Activated CD8-positive, alpha-beta memory T cell treated with anti-CD3 and anti-CD28 coated beads for 36 hours (primary cell): ENCODE measurements at regions not wholly inside any gene's neighbourhood (a gene's known extent, or its start where the extent isn't known, plus 50 kb on each side); places are given as distances from the start of the nearest gene placed in this dataset.
"Not testable (repeated sequence)": the region's sequence is repeated elsewhere in the genome, so short reads cannot be mapped to it uniquely, and the experiment has no call there.

ENCODE experiments used
- CTCF ChIA-PET: fragments of 350-600 bp; sonication (Branson Sonifier 250); formaldehyde crosslinking; loops from one replicate; lab custom pipeline; 2021; ENCODE audit warnings: antibody characterized with exemption; lab: Charles Lee
- POLR2A ChIA-PET: fragments of 350-600 bp; sonication (Branson Sonifier 250); formaldehyde crosslinking; loops from one replicate; lab custom pipeline; 2021; ENCODE audit warnings: antibody characterized with exemption; lab: Charles Lee

DNA sequence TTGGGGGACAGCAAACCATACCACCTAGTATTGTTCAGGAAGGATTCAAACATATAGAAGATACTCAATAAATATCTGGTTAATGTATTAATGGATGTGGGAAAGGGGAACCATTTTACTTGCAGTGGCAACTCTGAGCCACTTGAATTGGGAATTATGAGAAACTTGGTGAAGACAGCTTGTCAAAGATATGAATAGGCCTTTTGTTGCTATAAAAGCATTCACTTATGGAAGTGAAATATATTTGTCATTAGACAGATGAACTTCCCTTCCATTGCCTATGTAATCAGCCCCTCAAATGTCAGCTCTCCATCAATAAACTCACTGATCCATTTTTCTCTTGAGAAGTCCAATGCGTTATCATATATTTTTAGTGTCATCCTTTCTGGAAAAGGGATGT is 56.1 kb downstream of the GPR85 start:
- ChIA-PET CTCF (no interaction called here), POLR2A (no interaction called here)

DNA sequence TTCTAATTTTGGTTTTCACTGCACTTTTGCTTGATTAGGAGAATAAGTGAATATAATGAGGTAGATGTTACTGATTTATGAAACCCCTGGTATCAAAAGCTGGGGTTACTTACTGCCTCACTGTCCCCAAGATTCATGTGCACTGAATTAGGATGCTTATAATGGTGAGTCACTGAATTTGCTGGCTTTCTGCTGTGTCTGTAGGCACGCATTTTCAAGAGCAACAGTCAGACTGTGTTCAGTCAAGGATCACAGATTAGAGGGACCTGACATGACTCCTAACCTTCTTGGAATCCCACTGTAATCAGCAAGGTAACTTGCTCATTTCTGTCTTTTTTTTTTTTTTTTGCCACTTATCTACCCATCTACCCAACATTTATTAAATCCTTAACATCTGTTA is 59.7 kb downstream of the GPR85 start:
- ChIA-PET POLR2A (no interaction called here), CTCF (no interaction called here)

DNA sequence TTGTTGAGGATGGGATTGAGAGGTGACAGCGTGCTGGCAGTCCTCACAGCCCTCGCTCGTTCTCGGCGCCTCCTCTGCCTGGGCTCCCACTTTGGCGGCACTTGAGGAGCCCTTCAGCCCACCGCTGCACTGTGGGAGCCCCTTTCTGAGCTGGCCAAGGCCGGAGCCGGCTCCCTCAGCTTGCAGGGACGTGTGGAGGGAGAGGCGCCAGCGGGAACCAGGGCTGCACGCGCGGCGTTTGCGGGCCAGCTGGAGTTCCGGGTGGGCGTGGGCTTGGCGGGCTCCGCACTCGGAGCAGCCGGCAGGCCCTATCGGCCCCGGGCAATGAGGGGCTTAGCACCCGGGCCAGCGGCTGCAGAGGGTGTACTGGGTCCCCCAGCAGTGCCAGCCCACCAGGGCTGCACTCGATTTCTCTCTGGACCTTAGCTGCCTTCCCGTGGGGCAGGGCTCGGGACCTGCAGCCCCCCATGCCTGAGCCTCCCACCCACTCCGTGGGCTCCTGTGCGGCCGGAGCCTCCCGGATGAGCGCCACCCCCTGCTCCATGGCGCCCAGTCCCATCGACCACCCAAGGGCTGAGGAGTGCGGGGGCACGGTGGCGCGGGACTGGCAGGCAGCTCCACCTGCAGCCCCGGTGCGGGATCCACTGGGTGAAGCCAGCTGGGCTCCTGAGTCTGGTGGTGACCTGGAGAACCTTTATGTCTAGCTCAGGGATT is 69.3 kb downstream of the GPR85 start:
- CTCF ChIA-PET, result interaction anchor here (0.6 kb wide), 1 partner anchor 19 kb away, joined by 3 read pairs; no protein-coding TSS in a partner anchor
- POLR2A ChIA-PET, result not testable (repeated sequence)

DNA sequence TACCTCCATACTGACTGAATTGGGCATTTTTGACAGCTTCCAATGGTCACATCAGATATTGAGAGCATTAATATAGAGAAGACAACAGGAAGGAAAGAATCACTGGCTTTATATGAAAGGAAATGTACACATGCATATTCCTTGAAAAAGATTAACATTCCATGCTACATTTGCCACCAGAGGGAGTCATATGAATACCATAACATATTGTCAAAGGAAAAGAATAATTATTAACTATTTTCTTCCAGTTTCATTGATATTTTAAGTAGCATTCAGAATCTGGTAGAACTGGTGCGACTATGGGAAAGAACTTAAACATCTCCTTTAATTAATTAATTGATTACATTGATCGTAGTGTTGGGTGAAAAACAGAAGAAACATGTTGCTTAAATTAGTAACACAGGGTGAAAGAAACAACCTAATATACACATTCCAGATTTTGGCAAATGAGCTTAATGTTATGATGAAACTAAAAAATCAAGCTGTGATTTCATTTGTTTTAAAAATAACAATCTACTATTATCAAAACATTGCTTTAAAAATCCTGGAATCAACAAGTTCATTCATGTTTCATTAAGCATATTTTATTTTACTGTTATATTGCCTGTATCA is 71.5 kb downstream of the GPR85 start:
- POLR2A ChIA-PET, result no interaction called here
- CTCF ChIA-PET, result no interaction called here

DNA sequence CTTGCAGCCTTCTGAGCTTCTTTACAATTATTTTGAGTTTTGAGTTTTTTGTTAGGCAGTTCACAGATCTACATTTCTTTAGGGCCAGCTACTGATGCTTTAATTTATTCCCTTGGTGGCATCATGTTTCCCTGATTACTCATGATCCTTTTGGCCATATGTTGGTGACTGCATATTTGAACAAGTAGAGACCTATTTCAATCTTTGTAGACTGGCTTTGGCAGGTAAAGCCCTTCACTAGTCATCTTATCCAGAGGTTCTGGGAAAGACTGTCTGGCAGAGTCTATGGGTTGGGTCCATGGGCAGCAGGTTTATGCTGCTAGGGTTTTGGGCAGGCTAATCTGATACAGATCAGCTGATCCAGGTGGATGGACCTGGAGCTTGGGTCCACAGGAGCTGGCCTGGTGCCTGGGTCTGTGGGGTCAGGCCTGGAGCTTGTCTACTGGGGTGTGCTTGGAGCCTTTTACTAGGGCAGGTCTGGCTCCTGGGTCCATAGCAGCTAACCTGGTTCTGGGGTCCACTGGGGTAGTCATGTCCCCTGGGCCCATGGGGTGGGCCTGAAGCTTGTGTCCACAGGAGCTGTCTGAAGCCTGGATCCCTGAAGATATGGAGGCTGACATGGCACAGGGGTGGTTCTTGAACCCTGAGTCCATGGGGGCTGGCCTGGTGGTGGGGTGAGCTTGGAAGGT is 72.7 kb downstream of the GPR85 start:
- CTCF ChIA-PET, result interaction anchor here (1.0 kb wide), 1 partner anchor 408 kb away, joined by 4 read pairs; no protein-coding TSS in a partner anchor
- POLR2A ChIA-PET, result no interaction called here

DNA sequence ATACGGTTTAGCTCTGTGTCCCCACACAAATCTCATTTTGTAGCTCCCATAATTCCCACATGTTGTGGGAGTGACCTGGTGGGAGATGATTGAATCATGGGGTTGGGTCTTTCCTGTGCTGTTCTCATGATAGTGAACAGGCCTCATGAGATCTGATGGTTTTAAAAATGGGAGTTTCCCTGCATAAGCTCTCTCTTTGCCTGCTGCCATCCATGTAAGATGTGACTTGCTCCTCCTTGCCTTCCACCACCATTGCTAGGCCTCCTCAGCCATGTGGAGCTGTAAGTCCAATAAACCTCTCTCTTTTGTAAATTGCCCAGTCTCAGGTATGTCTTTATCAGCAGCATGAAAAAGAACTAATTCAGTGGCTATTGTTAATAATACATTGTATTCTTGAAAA is 73.8 kb downstream of the GPR85 start:
- POLR2A ChIA-PET, result not testable (repeated sequence)

DNA sequence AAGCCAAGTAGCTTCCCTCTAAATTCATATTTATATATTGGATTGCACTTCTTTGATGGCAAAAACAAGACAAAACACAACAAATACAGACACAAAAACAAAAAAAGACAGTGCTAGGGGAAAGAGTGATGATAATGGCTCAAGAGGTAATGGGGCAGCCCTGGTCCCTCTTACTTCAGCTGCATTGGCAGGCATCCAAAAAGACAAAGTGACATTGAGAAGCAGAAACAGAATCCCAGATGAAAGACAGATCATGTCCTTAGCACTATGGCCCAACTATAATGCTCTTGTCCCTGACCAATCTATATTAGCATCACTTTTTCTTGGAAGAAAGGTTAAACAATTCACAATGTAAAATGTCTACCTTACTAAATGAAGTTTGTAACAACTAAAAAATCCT is 76.2 kb downstream of the GPR85 start:
- CTCF ChIA-PET, result no interaction called here
- POLR2A ChIA-PET, result no interaction called here

More for the DNA sequence above, 73.8 kb downstream of the GPR85 start:
- CTCF ChIA-PET, result not testable (repeated sequence)

DNA sequence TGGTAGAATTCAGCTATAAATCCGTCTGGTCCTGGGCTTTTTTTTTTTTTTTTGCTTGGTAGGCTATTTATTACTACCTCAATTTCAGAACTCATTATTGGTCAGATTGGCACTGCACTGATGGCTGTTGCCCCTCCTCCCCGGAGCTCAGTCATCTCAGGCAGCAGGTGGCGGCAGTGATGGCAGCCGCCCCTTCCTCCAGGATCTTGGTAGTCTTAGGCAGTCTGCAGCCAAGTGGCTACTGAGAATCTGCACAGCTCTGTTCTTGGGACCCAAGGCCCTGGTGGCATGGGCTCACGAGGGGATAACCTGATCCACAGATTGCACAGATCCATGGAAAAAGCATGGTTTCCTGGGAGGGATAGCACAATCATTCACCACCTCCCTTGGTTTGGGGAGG is 77.9 kb downstream of the GPR85 start:
- CTCF ChIA-PET, result no interaction called here
- POLR2A ChIA-PET, result no interaction called here

DNA sequence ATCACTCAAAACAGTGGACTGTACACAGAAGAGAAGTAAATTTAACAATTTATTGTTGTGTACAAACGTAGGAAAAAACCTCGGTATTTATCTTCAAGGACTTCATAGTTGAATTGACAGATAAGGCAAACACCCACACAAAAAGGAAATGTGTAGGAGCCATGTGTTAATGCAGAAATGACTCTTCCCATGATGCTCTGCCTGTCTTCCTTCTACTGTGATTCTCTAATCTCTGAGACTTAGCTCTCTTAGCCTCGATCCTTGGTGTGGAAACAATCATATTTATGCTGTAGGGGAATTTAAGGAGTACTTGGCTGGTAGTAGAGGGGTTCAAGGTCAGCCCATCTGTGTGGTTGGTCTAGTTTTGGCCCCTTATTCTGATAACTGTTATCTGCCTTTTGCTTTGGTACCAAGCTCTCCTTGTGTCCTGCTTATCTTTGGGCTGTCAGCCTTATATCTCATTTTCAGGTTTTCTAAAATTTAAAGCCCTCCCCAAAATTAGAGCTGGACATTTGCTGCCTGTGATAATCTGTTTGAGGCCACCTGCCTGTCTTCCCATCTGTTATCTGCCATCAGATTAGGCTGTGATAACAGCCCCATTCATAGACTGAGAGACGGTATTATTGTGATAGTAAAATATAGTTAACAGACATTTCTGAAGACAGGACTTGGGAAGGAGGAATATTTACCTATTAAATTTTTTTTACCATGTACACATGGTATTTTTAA is 81.7 kb downstream of the GPR85 start:
- POLR2A ChIA-PET, result no interaction called here
- CTCF ChIA-PET, result no interaction called here

DNA sequence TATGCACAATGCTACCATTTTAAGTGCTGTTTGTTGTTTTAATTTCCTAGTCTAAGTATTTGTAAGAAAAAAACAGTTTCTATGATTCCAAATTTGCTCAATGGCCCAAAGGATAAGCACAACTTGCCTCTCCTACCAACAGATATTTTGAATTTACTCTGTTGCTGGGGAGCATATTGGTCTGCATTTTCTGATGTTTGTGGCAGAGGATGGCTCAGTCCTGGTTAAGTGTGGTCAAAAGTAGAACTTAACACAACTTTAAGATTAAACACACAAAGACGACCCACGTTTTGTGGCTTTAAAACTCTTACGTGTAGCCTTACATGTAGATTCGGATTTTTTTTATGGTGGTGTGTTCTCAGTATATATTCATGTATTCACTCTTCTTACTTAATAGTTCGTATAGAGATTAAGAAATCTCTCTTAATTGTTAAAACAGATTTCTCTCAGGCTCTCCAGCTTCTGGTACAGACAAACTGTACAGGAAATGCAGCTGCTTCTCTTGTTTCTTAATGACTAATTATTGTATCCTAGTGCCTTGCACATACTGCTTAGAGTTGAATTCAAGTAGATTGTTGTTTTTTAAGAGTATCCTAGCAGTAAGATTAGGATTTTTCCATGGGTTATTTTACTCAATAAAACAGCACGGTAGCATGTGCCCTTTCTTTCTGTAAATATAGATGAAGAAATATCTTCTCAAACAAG is 86.2 kb downstream of the GPR85 start:
- CTCF ChIA-PET, result no interaction called here
- POLR2A ChIA-PET, result no interaction called here

DNA sequence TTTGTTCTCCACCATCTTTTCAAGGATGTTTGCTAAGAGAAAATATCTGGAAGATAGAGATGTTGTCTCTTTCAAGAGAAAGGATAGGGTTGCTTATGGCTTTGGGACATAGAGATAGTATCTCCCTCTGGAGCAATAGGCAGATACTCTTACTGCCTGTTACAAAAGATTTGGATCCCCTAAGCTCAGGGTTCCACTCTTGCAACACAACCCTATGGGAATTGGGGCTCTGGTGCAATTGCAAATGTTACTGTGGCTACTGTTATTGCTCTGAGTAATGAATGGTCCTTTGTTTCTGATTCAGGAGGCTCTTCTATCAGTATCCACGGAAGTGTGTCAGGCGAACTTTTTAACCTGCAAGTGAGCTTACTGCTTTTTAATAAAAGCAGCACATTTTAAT is 88.8 kb downstream of the GPR85 start:
- ChIA-PET POLR2A (no interaction called here), CTCF (no interaction called here)

DNA sequence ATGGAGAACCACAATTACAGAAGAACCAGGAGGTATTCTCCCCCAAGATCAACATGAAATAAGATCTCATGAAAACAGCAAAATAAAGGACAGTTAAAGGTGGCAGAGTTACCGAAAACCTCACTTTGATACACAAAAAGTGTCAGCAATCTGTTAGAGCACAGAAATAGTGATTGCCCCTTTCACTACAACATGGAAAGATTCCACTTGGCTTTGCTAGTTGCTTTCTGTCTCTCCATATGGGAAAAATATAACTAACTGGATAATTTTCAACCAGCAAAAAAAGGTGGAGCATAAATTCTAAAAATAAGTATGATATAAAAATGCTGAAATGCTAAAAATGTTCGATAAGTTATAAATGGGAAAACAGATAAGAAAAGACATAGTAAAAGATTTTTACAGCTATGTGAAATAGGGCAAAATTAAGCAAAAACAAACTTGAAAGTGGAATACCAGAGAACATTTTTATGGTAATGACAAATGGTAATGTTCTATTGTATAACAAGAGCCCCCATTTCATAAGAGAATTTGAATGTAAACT is 90.2 kb downstream of the GPR85 start:
- ChIA-PET CTCF (no interaction called here), POLR2A (no interaction called here)

DNA sequence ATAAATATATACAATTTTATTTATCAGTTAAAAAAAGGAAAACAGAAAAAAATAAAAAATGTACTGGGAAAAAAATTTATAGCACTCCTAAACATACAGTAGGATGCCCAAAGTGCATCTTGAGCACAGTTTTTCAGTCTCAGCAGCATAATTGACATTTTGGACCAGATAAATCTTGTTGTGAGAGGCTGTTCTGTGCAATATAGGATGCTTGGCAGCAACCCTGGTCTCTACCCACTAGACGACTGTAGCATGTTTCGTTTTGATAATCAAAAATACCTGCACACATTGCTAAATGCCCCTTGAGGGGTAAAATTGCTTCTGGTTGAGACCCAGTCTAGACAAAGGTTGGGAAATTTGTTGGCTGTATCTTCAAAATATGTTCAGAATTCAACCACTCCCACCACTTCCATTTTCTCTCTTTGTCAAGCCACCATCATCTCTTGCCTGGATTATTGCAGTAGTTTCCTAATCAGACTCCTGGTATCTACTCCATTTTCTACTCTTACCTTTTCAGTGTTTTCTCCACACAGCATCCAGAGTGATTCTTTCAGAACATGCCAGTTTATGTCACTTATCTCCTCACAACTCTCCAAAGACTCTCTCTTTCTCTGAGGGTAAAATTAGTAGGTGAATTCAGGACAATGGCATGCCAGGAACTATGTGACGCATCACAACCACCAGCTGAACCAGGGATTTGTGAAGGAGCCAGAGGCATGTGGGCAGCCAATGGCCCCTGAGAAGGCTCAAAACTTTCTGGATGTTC is 91.4 kb downstream of the GPR85 start:
- CTCF ChIA-PET, result no interaction called here
- POLR2A ChIA-PET, result no interaction called here

DNA sequence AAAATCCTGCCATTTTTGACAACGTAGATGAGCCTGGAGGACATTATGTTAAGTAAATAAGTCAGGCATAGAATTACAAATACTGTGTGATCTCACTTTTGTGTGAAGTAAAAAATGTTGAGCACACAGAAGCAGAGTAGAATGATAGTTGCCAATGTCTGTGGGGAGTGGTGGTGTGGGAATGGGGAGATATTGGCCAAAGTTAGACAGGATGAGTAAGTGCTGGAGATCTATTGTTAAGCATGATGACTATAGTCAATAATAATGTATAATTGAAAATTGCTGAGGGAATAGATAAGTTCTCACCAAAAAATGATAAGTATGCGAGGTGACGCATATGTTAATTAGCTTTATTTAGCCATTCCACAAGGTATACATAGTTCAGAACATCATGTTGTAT is 92.0 kb downstream of the GPR85 start:
- CTCF ChIA-PET, result no interaction called here

DNA sequence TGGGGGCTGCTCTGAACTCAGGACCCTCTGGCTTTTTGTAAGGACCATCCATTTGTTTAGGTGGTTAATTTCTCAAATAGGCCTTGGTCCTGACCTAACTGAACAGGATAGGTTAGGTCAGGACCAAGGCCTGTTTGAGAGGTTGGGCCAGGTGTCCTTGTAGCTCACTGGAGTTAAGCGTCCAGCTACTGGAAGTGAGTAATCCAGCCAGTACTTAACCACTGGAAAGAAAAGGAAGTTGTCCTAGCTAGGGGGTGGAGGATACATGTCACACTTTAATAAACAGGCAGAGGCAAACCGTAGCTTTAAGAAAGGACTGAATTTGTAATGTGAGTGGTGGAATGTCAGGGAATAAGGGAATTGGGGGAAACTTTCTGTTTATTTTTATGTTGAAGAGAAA is 96.0 kb downstream of the GPR85 start:
- ChIA-PET CTCF (no interaction called here), POLR2A (no interaction called here)

More for the DNA sequence above, 92.0 kb downstream of the GPR85 start:
- POLR2A ChIA-PET, result no interaction called here

DNA sequence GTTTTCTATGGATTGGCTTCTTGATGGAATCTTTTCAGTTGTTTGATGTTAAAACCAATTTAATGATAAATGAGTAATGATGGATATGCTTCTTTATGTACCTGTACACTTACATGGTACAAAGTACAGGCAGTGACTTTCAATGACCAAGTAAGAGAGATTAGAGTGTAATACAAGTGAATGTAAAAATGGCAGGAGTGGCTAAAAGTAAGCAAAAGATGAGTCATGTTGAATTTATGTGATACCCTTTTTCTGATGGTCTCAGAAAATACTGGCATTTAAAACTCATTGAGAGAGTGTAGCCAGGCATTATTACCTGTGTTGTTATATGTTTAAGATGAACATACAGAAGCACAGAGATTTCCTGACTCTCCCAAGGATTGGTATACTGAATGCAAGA is 97.1 kb downstream of the GPR85 start:
- ChIA-PET CTCF (no interaction called here), POLR2A (no interaction called here)

DNA sequence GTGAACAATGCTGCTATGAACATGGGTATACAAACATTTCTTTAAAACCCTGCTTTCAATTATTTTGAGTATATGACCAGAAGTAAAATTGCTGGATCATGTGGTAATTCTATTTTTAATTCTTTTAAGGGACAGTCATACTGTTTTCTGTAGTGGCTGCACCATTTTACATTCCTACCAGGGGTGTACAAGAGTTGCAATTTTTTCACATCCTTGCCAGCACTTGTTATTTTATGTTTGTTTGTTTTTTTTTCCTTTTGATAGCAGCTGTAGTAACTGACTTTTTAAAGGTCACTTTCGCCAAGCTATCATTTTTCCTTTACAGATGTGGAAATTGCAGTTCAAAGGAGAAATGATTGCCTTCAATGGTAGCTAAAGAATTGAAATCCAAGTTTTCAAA is 99.5 kb downstream of the GPR85 start:
- CTCF ChIA-PET, result interaction anchor here (0.6 kb wide), 1 partner anchor 93 kb away, joined by 4 read pairs; no protein-coding TSS in a partner anchor
- POLR2A ChIA-PET, result no interaction called here

DNA sequence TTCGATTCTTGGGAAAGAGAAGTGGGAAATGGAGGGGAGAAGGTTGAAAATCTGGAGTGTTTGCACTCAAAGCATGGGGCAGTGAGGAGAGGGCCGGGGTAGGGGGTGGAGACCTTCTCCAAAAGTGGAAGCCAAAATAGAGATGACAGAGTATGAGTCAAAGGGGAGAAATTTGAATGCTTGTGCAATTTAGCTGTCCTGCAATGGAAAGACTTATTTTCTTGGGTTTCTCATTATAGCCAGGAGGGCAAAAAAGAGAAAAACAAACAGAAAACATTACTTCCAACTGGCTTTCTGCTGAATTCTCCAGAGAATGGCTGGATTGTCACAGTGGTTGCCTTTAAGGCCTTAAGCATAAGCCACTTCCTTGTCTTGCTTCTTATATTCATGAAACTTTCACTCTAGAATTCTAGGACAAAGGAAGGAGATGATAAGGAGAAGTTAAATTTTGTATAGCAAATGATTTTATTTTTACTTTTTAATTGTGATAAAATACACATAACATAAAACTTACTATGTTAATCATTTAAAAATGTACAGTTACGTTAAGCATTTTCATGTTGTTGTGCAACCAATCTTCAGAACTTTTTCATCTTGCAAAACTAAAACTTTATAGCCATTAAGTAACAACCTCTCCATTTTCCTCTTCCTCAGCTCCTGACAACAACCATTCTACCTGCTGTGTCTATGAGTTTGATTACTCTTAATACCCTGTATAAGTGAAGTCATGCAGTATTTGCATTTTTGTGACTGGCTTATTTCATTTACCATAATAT is 100.2 kb downstream of the GPR85 start:
- ChIA-PET CTCF (interaction anchor here (0.6 kb wide), 1 partner anchor 93 kb away, joined by 4 read pairs; no protein-coding TSS in a partner anchor), POLR2A (no interaction called here)
